ENCODE measurements at regions not wholly inside any gene's neighbourhood (a gene's known extent, or its start where the extent isn't known, plus 50 kb on each side); places are given as distances from the start of the nearest gene placed in this dataset.

- DNase-seq (ENCODE audit: low spot score) (no peak), ATAC-seq (no peak)
- Mint-ChIP-seq H3K27ac (no peak overlapping the region), H3K4me1 (peaks cover 15% of the 10 kb centered on the region), H3K36me3 (peaks cover 5% of the 10 kb centered on the region; the same call in 1 of the 2 replicates), H3K4me3 (no peak overlapping the region), H3K9me3 (peaks cover 9% of the 10 kb centered on the region), H3K27me3 (ENCODE audit: low read depth) (peaks cover 3% of the 10 kb centered on the region)
- no peak for TF ChIP-seq MLX (CRISPR knock-in tag; IDR thresholded peaks at IDR 0.05)
- CTCF ChIA-PET, result interaction anchor here (0.5 to 3.5 kb wide), 32 partner anchors 8 to 639 kb away, joined by 3 to 19 read pairs (median 4); partner anchors contain the start of gene EIF4G2
- POLR2A ChIA-PET, result no interaction called here
Observed at GRCh38 chr11:11148596-11148995, 204.5 kb downstream of the CSNK2A3 start.

- ATAC-seq, result peak; percentile 99
- H3K4me3 Mint-ChIP-seq, result no peak overlapping the region
- CTCF ChIA-PET, result interaction anchor here (0.5 to 3.5 kb wide), 32 partner anchors 9 to 639 kb away, joined by 3 to 19 read pairs (median 4); partner anchors contain the start of gene EIF4G2
Observed at GRCh38 chr11:11148104-11148509, 204.9 kb downstream of the CSNK2A3 start.

GRCh38 chr11:11146830-11147229, 206.2 kb downstream of the CSNK2A3 start:
- Mint-ChIP-seq H3K9me3 (peaks cover 9% of the 10 kb centered on the region), H3K27ac (no peak overlapping the region), H3K4me1 (peaks cover 15% of the 10 kb centered on the region), H3K27me3 (ENCODE audit: low read depth) (peaks cover 3% of the 10 kb centered on the region), H3K36me3 (peaks cover 5% of the 10 kb centered on the region; the same call in 1 of the 2 replicates), H3K4me3 (no peak overlapping the region)
- ATAC-seq (no peak), DNase-seq (ENCODE audit: low spot score) (no peak)
- POLR2A ChIA-PET, result no interaction called here
- CTCF ChIA-PET, result interaction anchor here (2.5 to 3.5 kb wide), 2 partner anchors 10 to 110 kb away, joined by 18 to 19 read pairs; no protein-coding TSS in a partner anchor
- TF ChIP-seq E2F4 (CRISPR knock-in tag; IDR thresholded peaks at IDR 0.05; ENCODE audit: borderline replicate concordance, low read depth) (no peak), FOXJ3 (CRISPR knock-in tag; IDR thresholded peaks at IDR 0.05; ENCODE audit: borderline replicate concordance) (no peak), ZNF423 (CRISPR knock-in tag; IDR thresholded peaks at IDR 0.05) (no peak), ZBTB43 (CRISPR knock-in tag; IDR thresholded peaks at IDR 0.05) (no peak), MLX (CRISPR knock-in tag; IDR thresholded peaks at IDR 0.05) (no peak), SMAD4 (CRISPR knock-in tag; IDR thresholded peaks at IDR 0.05) (no peak), FOXP4 (CRISPR knock-in tag; IDR thresholded peaks at IDR 0.05) (no peak), NFYB (CRISPR knock-in tag; conservative IDR thresholded peaks at IDR 0.05; ENCODE audit: low read depth) (no peak), USF1 (CRISPR knock-in tag; IDR thresholded peaks at IDR 0.05) (no peak), AR (CRISPR knock-in tag; IDR thresholded peaks at IDR 0.05) (no peak), OVOL2 (CRISPR knock-in tag; IDR thresholded peaks at IDR 0.05; ENCODE audit: borderline replicate concordance) (no peak), JUN (CRISPR knock-in tag; IDR thresholded peaks at IDR 0.05) (no peak), TEAD1 (CRISPR knock-in tag; IDR thresholded peaks at IDR 0.05) (no peak)

More at GRCh38 chr11:11148104-11148509, 204.9 kb downstream of the CSNK2A3 start:
- peaks cover 9% of the 10 kb centered on the region for H3K9me3 Mint-ChIP-seq
- DNase-seq (ENCODE audit: low spot score), result peak; percentile 66
- H3K27ac Mint-ChIP-seq, result peak overlapping the region; percentile 68; the same call in 1 of the 2 replicates
- H3K36me3 Mint-ChIP-seq, result peaks cover 5% of the 10 kb centered on the region; the same call in 1 of the 2 replicates
- POLR2A ChIA-PET, result no interaction called here
- H3K4me1 Mint-ChIP-seq, result peaks cover 15% of the 10 kb centered on the region
- H3K27me3 Mint-ChIP-seq (ENCODE audit: low read depth), result peaks cover 3% of the 10 kb centered on the region
- 0 out of 2 replicates have a peak, but pooled peaks have one; percentile 38 for TF ChIP-seq ZSCAN18 (CRISPR knock-in tag; IDR thresholded peaks at IDR 0.05)
- peak; percentile 54; the same call in 1 of the 2 replicates for TF ChIP-seq TEAD4 (CRISPR knock-in tag; IDR thresholded peaks at IDR 0.05)
- TF ChIP-seq MYBL2 (CRISPR knock-in tag; IDR thresholded peaks at IDR 0.05), result no peak
- TF ChIP-seq ATF1 (CRISPR knock-in tag; IDR thresholded peaks at IDR 0.05), result no peak
- TF ChIP-seq USF2 (CRISPR knock-in tag; IDR thresholded peaks at IDR 0.05), result 0 out of 2 replicates have a peak, but pooled peaks have one; percentile 9
